HG02678 (cell line): ENCODE measurements at regions not wholly inside any gene's neighbourhood (a gene's known extent, or its start where the extent isn't known, plus 50 kb on each side); places are given as distances from the start of the nearest gene placed in this dataset.
"Not testable (repeated sequence)": the region's sequence is repeated elsewhere in the genome, so short reads cannot be mapped to it uniquely, and the experiment has no call there.

Source experiments
- ATAC-seq: cut with Tn5 transposase; IDR thresholded peaks from one replicate; pipeline ENCODE4 v1.9.1; 2021; ENCODE audit warnings: mild to moderate bottlenecking, moderate library complexity; ENCODE audit not compliant: unreplicated experiment

- no peak for ATAC-seq
Measured at GRCh38 chr18:60067426-60068210, 167.8 kb downstream of the PMAIP1 start.

GRCh38 chr18:60066219-60066975 lies 166.6 kb downstream of the PMAIP1 start:
- no peak for ATAC-seq

DNA sequence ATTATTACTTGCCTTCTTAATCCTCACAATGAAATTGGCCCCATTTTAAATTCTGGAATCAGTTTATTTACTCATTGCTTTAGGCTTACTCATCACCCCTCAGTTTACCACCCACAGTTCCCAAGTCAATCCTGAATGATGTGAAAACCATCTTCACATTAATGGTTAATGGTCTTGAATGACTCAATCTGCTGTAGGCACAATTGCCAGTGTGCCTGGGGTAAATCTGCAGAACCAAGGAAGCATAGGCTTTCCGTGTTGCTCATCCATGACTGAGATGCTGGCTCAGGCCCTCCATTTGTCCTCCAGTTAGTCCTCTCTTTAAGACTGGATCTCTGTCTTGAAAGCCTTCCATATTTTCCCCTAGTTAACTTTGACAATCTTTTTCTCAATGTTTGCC lies 164.5 kb downstream of the PMAIP1 start:
- ATAC-seq: no peak

GRCh38 chr18:60062831-60063230 lies 163.0 kb downstream of the PMAIP1 start:
- ATAC-seq: not testable (repeated sequence)

DNA sequence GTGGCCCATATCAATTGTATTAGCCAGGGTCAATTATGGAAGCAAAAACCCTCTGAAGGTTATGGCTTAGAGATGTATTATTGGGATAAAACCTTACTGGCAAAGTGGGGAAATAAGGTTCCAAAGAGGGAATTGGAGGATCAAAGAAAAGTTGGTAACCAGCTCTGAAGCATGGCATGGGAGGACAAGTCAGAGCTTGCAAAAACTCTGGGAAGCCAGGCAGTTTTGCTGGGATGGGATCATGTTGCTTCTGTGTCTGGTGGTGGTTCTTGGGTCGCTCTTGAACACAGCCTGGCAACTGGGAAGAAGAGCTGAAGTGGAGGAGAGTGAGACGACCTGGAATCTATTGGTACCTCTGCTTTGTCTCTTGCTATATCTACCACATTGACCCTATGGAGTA lies 162.6 kb downstream of the PMAIP1 start:
- no peak for ATAC-seq

DNA sequence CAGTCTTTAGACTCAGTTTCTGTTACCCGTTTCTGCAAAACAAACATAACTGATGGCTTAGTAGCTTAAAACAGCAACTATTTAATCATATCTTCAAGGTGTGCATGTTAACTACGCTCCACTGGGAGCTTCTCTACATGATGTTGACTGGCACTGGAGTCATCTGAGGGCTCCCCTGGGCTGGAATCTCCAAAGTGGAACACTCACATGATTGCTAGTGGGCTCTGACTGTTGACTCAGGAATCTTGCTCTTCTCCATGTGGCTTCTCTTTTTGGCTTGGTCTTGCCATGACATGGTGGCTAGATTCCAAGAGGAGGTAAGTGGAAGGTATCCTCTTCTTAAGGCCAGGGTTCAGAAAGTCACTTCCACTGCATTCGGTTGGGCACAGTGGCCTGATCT lies 160.8 kb downstream of the PMAIP1 start:
- ATAC-seq: no peak

- ATAC-seq: no peak
Measured at GRCh38 chr18:60060026-60060425, 160.2 kb downstream of the PMAIP1 start.

GRCh38 chr18:60059216-60059615 lies 159.4 kb downstream of the PMAIP1 start:
- ATAC-seq: no peak

DNA sequence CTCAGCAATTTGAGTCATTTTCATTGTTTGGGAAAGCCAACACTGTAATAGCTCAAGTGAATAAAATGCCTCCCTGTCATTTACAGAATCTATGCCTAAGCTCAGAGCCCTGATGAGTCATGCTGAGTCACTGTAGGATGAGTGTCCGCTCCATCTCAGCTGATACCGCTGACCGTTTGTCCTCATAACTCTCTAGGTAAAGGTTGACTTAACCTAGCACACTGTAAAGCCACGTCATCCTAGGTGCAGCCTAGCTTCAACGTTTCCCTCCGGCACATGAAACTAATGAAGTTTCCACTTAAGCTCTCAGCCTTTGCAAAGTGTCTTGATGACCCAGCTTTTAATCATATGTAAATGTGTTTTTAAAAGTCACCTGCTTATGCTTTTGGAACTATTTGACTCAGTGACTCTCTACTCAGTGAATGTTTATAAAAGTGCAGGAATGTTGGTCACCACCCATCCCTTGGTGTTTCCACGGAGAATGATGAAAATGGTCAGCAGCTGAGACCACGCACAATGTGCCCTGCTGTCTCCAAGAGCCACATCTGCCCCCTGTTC lies 154.0 kb downstream of the PMAIP1 start:
- ATAC-seq: no peak

- ATAC-seq: no peak
Measured at GRCh38 chr18:60050821-60051220, 151.0 kb downstream of the PMAIP1 start.

GRCh38 chr18:60049172-60049571 lies 149.4 kb downstream of the PMAIP1 start:
- ATAC-seq: no peak

GRCh38 chr18:60047556-60047955 lies 147.8 kb downstream of the PMAIP1 start:
- no peak for ATAC-seq

DNA sequence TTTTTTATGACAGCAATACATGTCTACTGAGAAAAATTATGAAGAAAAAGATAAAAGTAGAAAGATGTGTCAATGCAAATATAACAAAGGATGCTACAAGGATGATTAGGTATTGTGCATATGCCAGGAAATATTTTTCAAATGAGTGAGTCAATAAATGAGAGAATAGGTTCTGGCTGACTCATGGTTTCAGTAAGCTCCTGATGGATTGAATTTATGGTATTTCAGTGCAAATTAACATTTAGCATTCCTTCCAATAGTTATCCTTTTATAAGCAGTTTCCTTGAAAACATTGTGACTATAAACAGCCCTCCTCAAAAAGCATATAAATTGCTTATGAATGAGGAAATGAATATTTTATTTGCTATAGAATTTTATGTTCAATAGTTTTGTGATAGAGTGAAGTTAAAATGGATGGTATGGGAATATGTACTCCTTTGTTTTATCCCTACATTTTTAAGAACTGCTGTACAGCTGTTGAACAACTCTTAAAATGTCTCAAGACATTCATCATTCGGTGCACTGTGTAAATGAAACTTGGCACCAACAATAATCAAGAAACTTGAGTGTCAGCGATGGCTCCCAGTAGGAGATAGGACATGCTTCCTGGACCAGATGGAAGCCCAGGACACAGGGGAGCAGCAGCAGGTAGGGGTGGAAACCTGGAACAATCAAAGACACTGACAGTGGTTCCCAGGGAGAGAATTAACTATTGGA lies 144.7 kb downstream of the PMAIP1 start:
- ATAC-seq: no peak

- ATAC-seq: no peak
Measured at GRCh38 chr18:60040971-60041370, 141.2 kb downstream of the PMAIP1 start.

- ATAC-seq: no peak
Measured at GRCh38 chr18:60038731-60039130, 138.9 kb downstream of the PMAIP1 start.

DNA sequence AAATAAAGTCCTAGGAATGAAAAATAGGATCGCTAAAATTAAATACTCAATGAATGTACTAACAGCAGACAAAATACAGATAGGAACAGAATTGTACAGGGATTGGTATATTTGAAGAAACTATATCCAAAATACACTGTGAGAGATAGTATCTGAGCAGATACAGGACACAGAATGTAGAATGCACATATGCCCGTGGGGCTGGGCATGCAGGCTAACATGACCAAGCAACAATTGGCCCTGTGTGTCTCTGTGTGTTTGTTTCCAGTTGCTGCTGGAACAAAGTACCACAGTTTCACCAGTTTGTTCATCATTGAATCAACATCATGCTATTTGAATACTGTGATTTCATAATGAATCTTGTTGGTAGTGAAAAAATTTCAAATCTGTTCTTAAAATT lies 127.6 kb downstream of the PMAIP1 start:
- no peak for ATAC-seq

DNA sequence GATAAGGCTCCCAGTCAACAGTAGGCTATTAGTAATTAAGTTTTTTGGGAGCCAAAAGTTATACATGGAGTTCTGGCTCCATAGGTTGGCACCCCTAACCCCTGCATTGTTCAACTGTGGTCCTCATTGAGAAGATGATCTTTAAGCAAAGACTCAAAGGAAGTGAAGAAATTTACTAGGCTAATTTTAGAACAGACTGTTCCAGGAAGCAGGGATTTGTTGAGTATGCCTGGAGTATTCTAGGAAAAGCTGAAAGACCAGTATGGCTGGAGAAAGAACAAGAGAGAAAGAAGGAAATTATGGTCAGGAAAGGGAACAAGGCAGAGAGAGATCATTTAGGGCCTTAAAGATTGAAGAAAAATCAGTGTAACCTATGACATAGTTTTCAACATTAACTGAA lies 125.1 kb downstream of the PMAIP1 start:
- no peak for ATAC-seq

GRCh38 chr18:60024345-60024744 lies 124.5 kb downstream of the PMAIP1 start:
- no peak for ATAC-seq

GRCh38 chr18:60022671-60023276 lies 123.0 kb downstream of the PMAIP1 start:
- no peak for ATAC-seq

GRCh38 chr18:60021556-60021955 lies 121.8 kb downstream of the PMAIP1 start:
- ATAC-seq: no peak
